ENCODE measurements at regions not wholly inside any gene's neighbourhood (a gene's known extent, or its start where the extent isn't known, plus 50 kb on each side); places are given as distances from the start of the nearest gene placed in this dataset.

DNA sequence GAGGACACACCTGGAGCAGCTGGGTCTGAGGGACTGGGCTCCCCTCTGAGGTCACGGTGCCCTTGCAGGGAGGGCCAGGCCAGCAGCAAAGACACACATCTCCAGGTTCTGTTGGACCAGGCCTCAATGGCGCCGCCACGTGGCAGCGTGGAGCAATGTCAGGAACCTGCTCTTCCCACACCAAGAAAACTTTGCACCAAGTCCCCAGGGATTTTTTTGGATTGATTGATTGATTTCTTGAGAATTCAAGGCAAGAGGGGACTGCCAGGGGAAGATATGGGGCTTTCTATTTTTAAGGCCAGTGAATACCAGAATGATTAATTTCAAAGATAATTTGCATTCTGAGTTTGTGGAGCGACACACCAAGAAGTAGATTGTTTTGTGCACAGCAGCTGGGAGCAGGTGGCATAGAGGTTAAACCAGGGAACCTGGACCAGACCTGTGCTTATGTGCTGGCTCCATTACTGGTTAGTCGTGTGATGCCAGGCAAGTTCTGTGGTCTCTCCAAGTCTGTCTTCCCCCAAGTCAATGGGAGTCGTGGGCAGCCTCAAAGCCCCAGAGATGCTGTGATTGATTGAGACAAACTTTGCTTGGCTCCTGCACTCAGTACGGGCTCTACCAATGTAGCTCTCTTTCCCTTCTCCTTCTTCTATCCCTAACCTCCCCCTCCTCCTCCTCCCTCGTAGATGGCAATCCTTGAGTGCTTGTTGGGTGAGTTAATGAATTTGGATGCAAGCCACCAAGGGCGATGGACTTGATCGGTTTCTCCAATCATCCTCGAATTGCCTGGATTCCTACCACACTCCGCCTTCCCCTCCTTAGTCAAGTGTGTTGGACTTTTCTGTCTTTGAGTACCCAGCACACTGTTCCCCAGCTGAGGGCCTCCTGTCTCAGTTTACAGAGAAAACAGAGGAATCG, 96.2 kb upstream of the TRPM1 start:
- TF ChIP-seq CTCF (conservative IDR thresholded peaks at IDR 0.05 in 1 of 2, IDR thresholded peaks at IDR 0.05 in 1 of 2; ENCODE audit: extremely low read depth in 1 of 2, insufficient read depth in 1 of 2, low read depth in 1 of 2, low read length in 2 of 2), result peak; percentile 69 to 78
- TF ChIP-seq EZH2 (IDR thresholded peaks at IDR 0.05; ENCODE audit: borderline replicate concordance, low read length), result no peak

Data from mammary epithelial cell (primary cell).